HG03064 (cell line): ENCODE measurements at regions not wholly inside any gene's neighbourhood (a gene's known extent, or its start where the extent isn't known, plus 50 kb on each side); places are given as distances from the start of the nearest gene placed in this dataset.
A peak's percentile ranks its signal among the peaks of the same experiment; 100 is the strongest.
"Not testable (repeated sequence)": the region's sequence is repeated elsewhere in the genome, so short reads cannot be mapped to it uniquely, and the experiment has no call there.

Experiments
- ATAC-seq: cut with Tn5 transposase; IDR thresholded peaks from one replicate; pipeline ENCODE4 v1.9.1; 2021; ENCODE audit warnings: low read depth; ENCODE audit not compliant: unreplicated experiment

GRCh38 chr5:162209005-162209605 is 141.5 kb downstream of the GABRG2 start:
- no peak for ATAC-seq

DNA sequence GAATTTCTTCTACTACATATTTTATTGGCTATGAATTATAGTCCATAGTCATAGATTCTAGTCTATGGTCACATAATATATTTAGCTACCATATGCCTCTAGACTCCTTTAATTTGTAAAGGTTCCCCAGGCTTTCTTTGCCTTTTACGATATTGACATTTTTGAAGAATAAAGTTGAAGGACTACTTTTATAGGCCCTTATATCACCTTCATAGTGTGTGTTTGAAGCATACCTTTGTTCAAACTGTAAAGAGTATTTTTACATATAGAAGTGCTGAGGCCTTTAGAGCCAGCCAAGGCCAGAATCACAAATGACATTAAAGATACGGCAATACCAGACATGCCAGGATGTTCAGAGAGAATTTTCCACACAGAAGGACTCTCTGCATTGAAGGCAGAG is 147.0 kb downstream of the GABRG2 start:
- no peak for ATAC-seq

GRCh38 chr5:162217037-162217436 is 149.5 kb downstream of the GABRG2 start:
- no peak for ATAC-seq

- no peak for ATAC-seq
Observed at GRCh38 chr5:162221910-162222309, 154.3 kb downstream of the GABRG2 start.

DNA sequence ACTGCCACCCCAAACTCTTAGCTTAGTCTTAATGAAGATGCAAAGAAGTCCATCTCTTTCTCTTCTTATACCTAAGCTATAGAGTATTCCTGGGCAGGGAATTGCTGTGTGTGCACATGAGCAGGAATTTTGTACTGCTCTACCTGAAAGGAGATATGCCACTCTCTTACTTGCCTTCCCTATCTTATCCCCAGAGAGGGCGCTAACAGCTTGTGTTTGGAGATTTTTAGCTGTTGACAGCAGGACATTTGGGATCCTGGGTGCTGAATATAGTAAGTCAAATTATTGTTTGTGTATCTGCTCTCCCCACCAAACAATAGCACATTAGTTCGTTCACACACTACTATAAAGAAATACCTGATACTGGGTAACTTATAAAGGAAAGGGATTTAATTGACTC is 159.5 kb downstream of the GABRG2 start:
- ATAC-seq: no peak

DNA sequence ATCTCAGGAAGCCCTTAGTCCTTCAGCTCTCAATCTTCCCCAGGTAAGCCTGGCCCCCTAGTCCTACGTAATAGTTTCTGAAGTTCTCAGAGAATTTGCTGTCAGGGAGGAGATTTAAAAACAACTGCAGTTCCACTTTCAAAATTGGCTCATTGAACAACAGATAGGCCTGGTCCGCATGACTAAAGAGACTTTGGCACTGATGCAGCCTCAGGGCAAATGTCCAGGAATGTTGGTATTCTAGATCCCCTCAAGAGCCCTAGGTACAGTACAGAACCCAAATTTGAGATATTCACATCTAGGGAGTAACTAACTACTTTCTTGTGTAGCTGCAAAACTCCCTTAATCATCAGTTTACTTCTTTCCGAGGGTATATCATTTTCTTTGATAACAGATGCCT is 162.8 kb downstream of the GABRG2 start:
- no peak for ATAC-seq

GRCh38 chr5:162231522-162231921 is 163.9 kb downstream of the GABRG2 start:
- ATAC-seq: no peak

DNA sequence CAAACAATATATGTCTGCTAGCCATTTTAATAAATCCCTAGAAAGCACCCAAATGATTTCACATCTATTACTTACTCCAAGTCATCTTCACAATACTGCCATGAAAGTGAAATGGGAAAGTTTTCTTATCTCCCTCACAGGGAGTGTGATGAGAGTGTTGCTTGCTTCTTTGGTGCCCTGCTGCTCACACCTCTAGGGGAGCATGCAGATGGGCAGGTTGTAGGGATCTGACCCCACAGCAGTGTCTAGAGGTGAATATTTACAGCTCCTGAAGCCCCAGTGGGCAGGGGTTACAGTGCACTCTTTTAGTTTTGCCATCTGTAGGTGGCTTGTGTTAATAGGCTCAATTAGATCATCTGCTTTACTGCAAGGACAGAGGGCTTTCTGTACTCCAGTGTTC is 173.2 kb downstream of the GABRG2 start:
- ATAC-seq: no peak

DNA sequence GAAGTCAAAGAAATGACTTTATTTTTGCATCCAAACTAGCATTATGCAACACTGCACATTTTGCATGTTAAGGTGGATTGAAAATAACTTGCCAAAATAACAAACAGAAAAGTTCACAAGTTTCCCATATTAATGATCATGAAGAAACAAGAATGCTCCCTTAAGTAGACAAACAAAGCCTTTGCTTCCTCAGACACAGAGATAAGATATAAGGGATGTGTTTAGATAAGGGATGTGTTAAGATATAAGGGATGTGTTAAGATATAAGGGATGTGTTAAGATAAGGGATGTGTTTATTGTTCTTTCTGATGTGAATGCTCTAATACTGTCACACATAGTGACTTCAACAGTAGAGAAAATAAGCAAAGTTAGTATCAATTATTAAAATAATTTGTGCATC is 174.8 kb downstream of the GABRG2 start:
- no peak for ATAC-seq

GRCh38 chr5:162243651-162244050 is 176.1 kb downstream of the GABRG2 start:
- no peak for ATAC-seq

- ATAC-seq: no peak
Observed at GRCh38 chr5:162248107-162248713, 180.6 kb downstream of the GABRG2 start.

DNA sequence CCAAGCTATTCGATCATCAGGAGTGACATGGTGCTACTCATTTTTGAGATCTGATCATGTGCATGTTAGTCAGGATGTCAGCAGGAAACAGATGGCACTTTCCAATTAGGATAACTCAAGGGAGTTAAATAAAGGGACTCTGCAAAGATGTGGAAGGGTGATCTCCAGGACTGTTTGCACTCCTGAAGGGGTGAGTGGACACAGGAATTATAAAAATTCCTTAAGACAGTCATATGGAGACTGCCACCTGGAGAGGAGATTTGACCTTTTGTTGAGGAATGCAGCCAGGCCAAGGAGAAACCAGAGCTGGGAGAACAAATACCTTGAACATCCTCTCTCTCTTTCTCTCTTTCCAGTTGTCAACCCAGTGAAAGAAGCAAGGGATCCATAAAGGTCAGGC is 189.1 kb downstream of the GABRG2 start:
- no peak for ATAC-seq

DNA sequence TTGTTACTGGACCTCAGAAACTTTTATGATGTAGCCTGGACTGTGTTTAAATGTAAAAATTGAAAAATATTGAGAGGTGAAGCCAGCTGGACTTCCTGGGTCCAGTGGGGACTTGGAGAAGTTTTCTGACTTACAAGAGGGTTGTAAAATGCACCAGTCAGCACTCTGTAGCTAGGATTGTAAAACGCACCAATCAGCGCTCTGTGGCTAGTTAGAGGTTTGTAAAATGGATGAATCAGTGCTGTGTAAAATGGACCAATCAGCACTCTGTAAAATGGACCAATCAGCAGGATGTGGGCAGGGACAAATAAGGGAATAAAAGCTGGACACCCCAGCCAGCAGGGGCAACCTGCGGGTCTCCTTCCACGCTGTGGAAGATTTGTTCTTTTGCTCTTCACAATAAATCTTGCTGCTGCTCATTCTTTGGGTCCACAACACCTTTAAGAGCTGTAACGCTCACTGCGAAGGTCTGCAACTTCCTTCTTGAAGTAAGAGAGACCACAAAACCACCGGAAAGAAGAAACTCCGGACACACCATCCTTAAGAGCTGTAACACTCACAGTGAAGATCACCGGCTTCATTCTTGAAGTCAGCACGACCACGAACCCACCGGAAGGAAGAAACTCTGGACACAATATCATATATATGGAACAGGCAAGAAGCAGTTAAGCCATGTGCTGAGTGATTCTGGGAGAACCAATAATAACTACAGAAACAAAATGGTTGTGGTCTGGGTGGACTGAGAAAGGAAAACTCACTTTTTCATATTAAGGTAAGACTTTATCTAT is 201.3 kb downstream of the GABRG2 start:
- ATAC-seq: peak; percentile 59

DNA sequence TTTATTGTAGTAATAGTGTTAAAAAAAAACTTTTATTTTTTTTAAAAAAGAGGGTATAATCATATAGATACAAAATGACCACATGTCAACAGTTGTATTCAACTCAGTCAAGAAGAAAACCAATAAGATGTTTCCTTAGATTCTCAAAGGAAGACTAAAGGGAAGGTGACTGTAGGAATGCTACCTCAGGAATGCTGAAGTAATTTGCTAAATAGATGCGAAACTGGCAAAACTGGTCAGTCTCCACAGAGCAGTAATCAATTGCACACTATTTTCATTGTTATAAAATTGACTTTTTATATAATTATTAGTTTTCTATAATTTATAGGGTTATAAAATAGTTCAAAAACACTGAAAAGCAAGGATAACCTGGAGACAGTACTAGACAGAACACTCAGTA is 204.8 kb downstream of the GABRG2 start:
- no peak for ATAC-seq

DNA sequence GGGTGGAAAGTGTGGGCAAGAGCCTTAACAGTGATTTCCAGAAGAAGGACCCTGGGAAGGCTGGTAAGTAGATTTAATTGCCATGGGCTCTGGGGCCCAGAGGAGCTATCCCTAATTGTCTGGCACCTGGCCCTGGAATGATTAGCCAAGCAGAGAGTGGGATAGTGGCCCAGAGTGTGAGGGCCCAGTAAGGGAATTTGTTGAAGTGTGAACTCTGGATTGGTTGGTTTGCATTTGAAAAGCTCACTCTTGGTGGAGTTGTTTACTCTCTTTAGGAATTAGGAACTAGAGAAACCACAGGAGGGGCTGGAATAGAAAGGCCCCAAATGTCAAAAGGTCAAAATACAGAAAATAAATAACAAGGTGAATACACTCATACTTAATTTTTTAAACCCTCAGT is 207.1 kb downstream of the GABRG2 start:
- ATAC-seq: no peak

DNA sequence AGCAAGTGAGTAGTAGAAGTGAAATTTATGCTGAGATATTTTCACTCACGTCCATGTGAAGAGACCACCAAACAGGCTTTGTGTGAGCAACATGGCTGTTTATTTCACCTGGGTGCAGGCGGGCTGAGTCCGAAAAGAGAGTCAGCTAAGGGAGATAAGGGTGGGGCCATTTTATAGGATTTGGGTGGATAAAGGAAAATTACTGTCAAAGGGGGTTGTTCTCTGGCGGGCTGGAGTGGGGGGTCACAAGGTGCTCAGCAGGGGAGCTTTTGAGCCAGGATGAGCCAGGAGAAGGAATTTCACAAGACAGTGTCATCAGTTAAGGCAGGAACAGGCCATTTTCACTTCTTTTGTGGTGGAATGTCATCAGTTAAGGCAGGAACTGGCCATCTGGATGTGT is 207.8 kb downstream of the GABRG2 start:
- ATAC-seq: not testable (repeated sequence)

DNA sequence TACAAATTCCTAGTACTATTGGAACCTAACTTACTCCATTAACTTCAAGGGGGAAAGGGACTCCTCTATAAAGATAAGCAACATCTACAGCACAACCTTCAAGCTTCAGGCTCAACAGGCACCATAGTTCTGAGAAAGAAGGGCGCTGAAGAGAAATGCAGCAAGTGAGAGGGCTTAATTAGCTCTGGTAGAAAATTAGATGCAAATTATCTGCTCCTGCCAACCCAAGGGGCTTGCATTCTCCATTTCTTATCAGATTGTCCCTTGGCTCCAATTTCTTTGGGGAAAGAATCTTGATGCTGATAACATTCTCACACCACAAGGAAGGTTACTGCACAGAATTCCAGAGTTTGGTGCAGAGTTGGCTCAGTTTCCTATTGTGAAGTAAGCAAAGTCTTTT is 214.6 kb downstream of the GABRG2 start:
- no peak for ATAC-seq

DNA sequence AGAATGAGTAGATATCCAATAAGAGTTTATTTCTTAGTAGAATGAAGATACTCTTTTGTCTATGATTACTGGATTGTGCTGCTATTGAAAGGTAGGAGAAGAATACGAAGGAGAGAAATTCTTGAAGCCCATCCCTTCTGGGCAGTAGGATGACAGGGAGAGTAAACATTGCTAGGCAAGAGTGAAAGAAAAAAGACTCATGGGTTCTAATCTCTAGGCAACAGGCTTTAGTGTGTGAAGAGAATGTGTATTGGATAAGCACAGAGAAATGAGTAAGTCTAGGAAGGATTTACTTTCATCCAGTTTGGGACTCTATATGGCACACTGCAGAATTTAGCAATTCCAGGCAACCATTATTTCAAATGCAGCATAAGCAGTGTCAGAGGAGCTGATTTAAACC is 216.0 kb downstream of the GABRG2 start:
- no peak for ATAC-seq

DNA sequence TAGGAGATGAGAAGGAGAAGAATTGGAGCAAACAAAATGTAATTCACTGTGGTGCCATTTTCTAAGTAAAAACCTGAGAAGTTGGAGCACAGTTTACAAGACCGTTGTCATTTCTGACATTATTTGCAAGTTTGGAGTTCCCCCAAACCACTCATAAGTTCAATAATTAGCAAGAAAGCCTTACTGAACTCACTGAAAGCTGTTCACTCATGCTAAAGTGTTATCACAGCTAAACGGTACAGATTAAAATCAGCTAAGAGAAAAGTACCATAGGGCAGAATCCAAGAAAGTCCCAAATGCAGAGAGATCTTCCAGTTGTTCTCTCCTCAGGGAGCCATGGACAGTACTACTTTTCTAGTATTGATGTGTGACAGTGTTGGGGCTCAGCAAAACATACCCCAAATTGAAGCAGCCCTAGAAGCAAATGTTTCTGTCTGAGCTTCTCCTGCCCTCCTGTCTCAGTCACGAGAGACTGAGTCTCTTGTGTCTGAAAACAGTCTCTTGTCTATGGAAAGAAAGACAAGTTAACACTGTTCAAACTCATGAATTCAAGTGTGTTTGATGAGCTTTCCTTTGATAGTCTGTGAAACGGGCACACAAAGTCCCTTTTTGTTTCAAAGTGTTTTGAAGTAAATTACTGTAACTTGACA is 221.2 kb downstream of the GABRG2 start:
- ATAC-seq: no peak

DNA sequence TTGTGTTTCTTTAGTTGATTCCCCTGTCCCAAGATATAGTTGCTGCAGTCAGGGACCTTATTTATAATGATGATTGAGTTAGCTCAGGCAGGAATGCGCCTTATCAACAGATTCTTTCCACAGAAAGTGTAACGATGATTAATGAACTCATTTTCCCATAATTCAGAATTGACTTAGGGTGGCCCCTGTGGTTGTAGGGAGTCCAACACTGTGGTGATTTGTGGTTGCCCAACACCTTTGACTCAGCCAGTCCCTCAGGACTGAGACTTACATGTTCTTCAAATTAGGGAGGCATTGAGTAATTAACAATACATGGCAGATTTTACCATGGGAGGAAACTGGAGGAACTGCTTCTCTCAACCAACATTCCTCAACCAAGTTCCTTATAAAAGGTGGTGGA is 221.9 kb downstream of the GABRG2 start:
- no peak for ATAC-seq

DNA sequence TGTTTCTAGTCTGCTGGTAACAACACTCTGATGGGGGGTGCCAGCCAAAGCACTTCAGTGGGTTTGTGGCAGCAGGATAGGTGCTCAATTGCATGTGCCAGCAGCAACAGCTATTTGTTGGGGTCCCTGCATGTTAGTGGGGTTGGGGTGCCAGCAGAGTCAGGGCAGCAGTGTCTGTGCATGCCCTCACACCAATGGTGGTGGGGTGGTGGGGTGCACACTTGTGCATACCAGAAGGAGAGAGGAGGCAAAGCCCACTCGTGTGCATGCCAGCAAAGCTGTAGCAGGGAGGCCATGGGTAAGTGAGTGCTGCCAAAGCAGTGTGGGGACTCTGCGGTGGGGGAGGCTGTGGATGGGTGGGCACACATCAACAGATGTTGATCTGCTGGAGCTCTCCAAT is 232.2 kb downstream of the GABRG2 start:
- no peak for ATAC-seq

DNA sequence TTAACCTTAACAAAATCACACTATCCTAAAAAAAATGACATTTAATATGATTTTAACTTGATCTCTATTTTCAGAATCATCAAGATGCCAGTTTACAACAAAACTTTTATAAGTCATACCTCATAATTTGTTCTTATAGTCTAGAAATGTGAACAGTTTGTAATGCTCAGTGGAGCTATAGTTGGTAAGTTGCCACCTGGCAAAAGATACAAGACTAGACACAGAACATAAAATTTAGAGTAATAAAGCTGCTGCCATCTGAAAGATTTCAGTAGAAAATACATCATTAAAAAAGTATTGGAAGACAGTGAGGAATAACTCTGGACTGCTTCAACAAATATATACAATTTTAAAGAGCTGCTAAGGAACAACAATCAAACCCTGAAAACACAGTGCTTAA is 233.8 kb downstream of the GABRG2 start:
- ATAC-seq: no peak
